Lung (tissue), 11 donors: ENCODE measurements at regions not wholly inside any gene's neighbourhood (a gene's known extent, or its start where the extent isn't known, plus 50 kb on each side); places are given as distances from the start of the nearest gene placed in this dataset.

Experiments used
- ATAC-seq: fragments of 200-7000 bp; cut with Tn5 transposase; one replicate; pipeline ENCODE4 v1.9.1; 2020; ENCODE audit warnings: moderate number of reproducible peaks; ENCODE audit not compliant: insufficient read depth, low FRiP score
- DNase-seq, 3 donors: peaks; one replicate each; pipeline ENCODE4 v3.0.0-alpha.2; 2013 to 2017
- H3K27ac ChIP-seq, 2 donors: one replicate each; pipeline ENCODE4 v1.5.1; 2013; ENCODE audit warnings: mild to moderate bottlenecking in 2 of 2, moderate library complexity in 2 of 2, control low read depth in 1 of 2, inconsistent platforms in 1 of 2, low read depth in 1 of 2, low read length in 1 of 2
- H3K27me3 ChIP-seq, 3 donors: one replicate each; pipeline ENCODE4 v1.5.1; 2013; ENCODE audit warnings: low read length in 2 of 3; ENCODE audit not compliant: control insufficient read depth in 3 of 3, insufficient read depth in 3 of 3
- H3K36me3 ChIP-seq, 4 donors: one replicate each; pipeline ENCODE4 v1.5.1; 2013; ENCODE audit warnings: low read length in 4 of 4, mild to moderate bottlenecking in 1 of 4, moderate library complexity in 1 of 4; ENCODE audit not compliant: control insufficient read depth in 4 of 4, insufficient read depth in 4 of 4
- H3K4me1 ChIP-seq, 5 donors: one replicate each; pipeline ENCODE4 v1.5.1; 2013; ENCODE audit warnings: low read length in 5 of 5, mild to moderate bottlenecking in 2 of 5, moderate library complexity in 1 of 5; ENCODE audit not compliant: control insufficient read depth in 5 of 5, insufficient read depth in 5 of 5
- H3K4me3 ChIP-seq: one replicate; pipeline ENCODE4 v1.5.1; 2013; ENCODE audit warnings: mild to moderate bottlenecking, control low read depth, moderate library complexity
- H3K9ac ChIP-seq, 2 donors: one replicate each; pipeline ENCODE4 v1.5.1; 2013; ENCODE audit warnings: low read length in 2 of 2, control low read depth in 1 of 2; ENCODE audit not compliant: insufficient read depth in 1 of 2
- H3K9me3 ChIP-seq, 4 donors: one replicate each; pipeline ENCODE4 v1.5.1; 2013; ENCODE audit warnings: low read length in 3 of 4, mild to moderate bottlenecking in 1 of 4, moderate library complexity in 1 of 4; ENCODE audit not compliant: control insufficient read depth in 4 of 4, insufficient read depth in 3 of 4
- WGBS, 2 donors: extraction: QIAGEN DNeasy Blood & Tissue Kit; methylation state at CpG; one replicate each; pipeline ENCODE4 v1.1.7; 2013; 5-methylcytosine and 5-hydroxymethylcytosine counted together
- TF ChIP-seq, protein P1 (sequence below): IDR thresholded peaks from 2 replicates; pipeline ENCODE4 v1.5.1; 2012; ENCODE audit warnings: mild to moderate bottlenecking; ENCODE audit errors: control extremely low read depth, extremely low read depth
- donor health status: control.
- donor health status: control.
- donor health status: Bipolar disorder and iron deficiency.
- donor health status: healthy.
- donor health status: DM: yes; HTN: yes; CAD: no.

DNA sequence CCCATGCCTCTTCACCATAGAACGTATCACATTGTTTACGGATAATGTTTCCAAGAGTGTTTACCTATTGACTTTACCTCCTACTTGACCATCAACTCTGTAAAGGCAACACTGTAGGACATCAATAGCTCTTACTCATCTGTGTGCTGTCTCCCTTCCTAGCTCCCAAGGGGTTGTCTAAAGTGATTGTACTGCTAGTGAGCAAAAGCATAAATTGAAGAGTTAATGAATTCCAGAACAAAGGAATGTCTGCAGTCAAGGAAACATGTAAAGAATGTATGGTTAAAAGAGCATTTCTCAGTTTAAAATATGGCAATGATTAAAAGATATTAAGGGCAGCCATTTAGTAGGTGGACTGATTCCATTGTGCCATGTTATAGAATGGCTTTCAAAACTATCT, 985.4 kb downstream of the TBC1D32 start:
- no peaks in the 10 kb centered on the region for H3K27me3 ChIP-seq
- H3K9me3 ChIP-seq, result no peaks in the 10 kb centered on the region
- ATAC-seq (no peak), DNase-seq (no peak)
- H3K36me3 ChIP-seq, result no peaks in the 10 kb centered on the region
- H3K4me1 ChIP-seq, result no peaks in the 10 kb centered on the region
- H3K4me3 ChIP-seq, result no peak overlapping the region
- 91 to 98% methylated on average over 2 of the region's 2 CpGs for WGBS, 2 donors
- no peak overlapping the region for H3K27ac ChIP-seq
- TF ChIP-seq, protein P1, sequence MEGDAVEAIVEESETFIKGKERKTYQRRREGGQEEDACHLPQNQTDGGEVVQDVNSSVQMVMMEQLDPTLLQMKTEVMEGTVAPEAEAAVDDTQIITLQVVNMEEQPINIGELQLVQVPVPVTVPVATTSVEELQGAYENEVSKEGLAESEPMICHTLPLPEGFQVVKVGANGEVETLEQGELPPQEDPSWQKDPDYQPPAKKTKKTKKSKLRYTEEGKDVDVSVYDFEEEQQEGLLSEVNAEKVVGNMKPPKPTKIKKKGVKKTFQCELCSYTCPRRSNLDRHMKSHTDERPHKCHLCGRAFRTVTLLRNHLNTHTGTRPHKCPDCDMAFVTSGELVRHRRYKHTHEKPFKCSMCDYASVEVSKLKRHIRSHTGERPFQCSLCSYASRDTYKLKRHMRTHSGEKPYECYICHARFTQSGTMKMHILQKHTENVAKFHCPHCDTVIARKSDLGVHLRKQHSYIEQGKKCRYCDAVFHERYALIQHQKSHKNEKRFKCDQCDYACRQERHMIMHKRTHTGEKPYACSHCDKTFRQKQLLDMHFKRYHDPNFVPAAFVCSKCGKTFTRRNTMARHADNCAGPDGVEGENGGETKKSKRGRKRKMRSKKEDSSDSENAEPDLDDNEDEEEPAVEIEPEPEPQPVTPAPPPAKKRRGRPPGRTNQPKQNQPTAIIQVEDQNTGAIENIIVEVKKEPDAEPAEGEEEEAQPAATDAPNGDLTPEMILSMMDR, result no peak
- no peak overlapping the region for H3K9ac ChIP-seq

DNA sequence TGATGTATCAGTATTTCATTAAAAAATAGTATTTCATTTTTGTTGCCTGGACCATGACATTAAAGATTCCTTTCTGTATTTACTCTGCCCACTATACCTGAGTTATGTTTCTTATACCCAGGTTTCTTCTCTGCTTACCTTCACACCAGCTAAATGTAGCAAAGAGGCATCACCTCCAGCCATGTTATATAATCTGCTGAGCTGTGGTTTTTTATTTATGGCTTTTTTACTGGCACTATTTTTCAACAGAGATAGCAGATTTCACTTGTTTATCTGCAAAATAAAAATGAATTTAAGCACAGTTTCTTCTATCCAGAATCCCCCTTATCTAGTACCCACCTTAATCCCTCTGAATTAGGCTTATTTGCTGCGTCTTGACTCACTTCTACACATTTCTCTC, 979.0 kb upstream of the MAN1A1 start:
- H3K4me1 ChIP-seq, result no peaks in the 10 kb centered on the region
- ATAC-seq, result no peak
- no peaks in the 10 kb centered on the region for H3K36me3 ChIP-seq
- no peaks in the 10 kb centered on the region for H3K9me3 ChIP-seq
- 75 to 92% methylated on average over 1 of the region's 1 CpG for WGBS, 2 donors
- no peak for DNase-seq
- no peaks in the 10 kb centered on the region for H3K27me3 ChIP-seq
- no peak overlapping the region for H3K27ac ChIP-seq
- no peak overlapping the region for H3K4me3 ChIP-seq
- TF ChIP-seq, protein P1, result no peak
- no peak overlapping the region for H3K9ac ChIP-seq

DNA sequence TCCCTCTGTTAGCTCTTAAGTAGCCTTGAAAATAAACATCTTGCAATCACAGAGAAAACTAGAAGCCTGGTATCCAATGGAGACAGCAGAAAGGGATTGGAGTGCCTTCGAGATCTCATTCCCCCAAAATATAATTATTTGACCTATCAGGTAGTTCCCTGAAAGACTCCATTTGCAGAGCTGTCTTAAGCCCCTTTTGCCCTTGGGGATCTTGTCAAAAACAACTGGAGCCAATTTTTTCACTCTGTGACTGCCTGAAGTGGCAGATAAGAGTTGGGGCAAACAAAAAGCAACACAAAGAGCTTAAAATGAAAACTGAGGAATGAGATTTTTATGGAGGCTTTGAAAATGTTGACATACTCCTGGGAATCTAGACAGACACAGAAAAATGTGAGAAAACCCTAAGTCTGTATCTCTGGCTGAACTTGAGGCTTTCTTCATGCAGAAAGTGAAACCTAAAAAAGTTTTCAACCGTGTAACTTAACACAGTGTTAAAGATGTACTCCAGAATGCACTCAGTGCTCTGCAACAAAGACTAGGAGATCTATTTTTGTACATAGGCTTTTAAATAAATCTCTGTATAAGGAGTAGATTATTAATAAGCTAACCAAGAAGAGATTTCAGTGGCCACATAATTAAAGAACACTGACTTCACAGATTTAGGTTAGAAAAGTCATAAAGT, 971.1 kb upstream of the MAN1A1 start:
- TF ChIP-seq, protein P1, result no peak
- DNase-seq (peak in 2 of 3 donors; percentile 4 to 23), ATAC-seq (no peak)
- no peak overlapping the region for H3K9ac ChIP-seq
- H3K36me3 ChIP-seq, result no peaks in the 10 kb centered on the region
- no peak overlapping the region for H3K4me3 ChIP-seq
- peaks cover 0 to 5% (median 0%) of the 10 kb centered on the region in 4 donors for H3K9me3 ChIP-seq
- no peak overlapping the region for H3K27ac ChIP-seq
- no peaks in the 10 kb centered on the region for H3K4me1 ChIP-seq
- no peaks in the 10 kb centered on the region for H3K27me3 ChIP-seq
- 52 to 68% methylated on average over 2 of the region's 2 CpGs for WGBS, 2 donors

DNA sequence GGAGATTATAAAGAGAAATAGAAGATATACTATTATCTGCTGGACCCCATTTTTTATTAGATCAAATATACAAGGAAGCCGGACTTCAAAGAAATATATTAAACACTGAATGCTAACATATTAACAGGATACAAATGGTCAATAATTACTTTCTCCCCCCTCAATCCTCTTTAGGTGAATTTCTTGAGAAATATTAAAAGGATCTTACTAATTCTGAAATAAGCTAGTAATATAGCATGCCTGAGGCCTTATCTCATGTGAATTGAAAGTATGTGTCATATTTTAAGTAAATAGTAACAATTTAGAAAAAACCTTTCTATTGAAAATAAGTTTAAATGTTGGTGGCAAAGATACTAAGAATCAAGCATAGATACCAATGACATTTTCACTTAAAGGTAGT, 954.7 kb upstream of the MAN1A1 start:
- TF ChIP-seq, protein P1, result no peak
- DNase-seq, result no peak
- no peak overlapping the region for H3K27ac ChIP-seq
- no peak overlapping the region for H3K4me3 ChIP-seq
- no peaks in the 10 kb centered on the region for H3K36me3 ChIP-seq
- H3K9ac ChIP-seq, result no peak overlapping the region
- ATAC-seq, result no peak
- no peaks in the 10 kb centered on the region for H3K9me3 ChIP-seq
- 88 to 94% methylated on average over 1 of the region's 1 CpG for WGBS, 2 donors
- H3K27me3 ChIP-seq, result no peaks in the 10 kb centered on the region
- H3K4me1 ChIP-seq, result no peaks in the 10 kb centered on the region
